Loucy (cell line): ENCODE measurements at regions not wholly inside any gene's neighbourhood (a gene's known extent, or its start where the extent isn't known, plus 50 kb on each side); places are given as distances from the start of the nearest gene placed in this dataset.

ENCODE experiments used
- H2AFZ ChIP-seq: fragments of 200-600 bp; sonication (generic); 2 replicates; pipeline ENCODE4 v1.6.0; 2016; ENCODE audit warnings: antibody characterized with exemption, mild to moderate bottlenecking, low read length, moderate library complexity
- H3F3A ChIP-seq: fragments of 200-600 bp; 2 replicates; pipeline ENCODE4 v1.6.0; 2016; ENCODE audit warnings: antibody characterized with exemption, low read depth, mild to moderate bottlenecking
- H3K27me3 ChIP-seq: fragments of 200-600 bp; sonication (generic); 2 replicates; pipeline ENCODE4 v1.6.1; 2014; ENCODE audit warnings: low read length, mild to moderate bottlenecking; ENCODE audit not compliant: insufficient read depth, poor library complexity, severe bottlenecking
- H3K36me3 ChIP-seq: fragments of 200-600 bp; sonication (generic); 2 replicates; pipeline ENCODE4 v1.6.1; 2016; ENCODE audit warnings: low read length; ENCODE audit not compliant: insufficient read depth
- H3K4me1 ChIP-seq: fragments of 200-600 bp; sonication (generic); 2 replicates; pipeline ENCODE4 v1.5.1; 2014; ENCODE audit warnings: low read length, mild to moderate bottlenecking; ENCODE audit not compliant: insufficient read depth, poor library complexity, severe bottlenecking
- H3K4me2 ChIP-seq: fragments of 200-600 bp; sonication (generic); 2 replicates; pipeline ENCODE4 v1.6.0; 2014; ENCODE audit warnings: antibody characterized with exemption, low read length, low read depth, mild to moderate bottlenecking; ENCODE audit not compliant: poor library complexity, severe bottlenecking
- H3K4me3 ChIP-seq: fragments of 200-600 bp; sonication (generic); 2 replicates; pipeline ENCODE4 v1.5.1; 2014; ENCODE audit warnings: low read length, mild to moderate bottlenecking, mixed read lengths; ENCODE audit not compliant: poor library complexity, severe bottlenecking
- H3K79me2 ChIP-seq: fragments of 200-600 bp; sonication (generic); 2 replicates; pipeline ENCODE4 v1.6.1; 2014; ENCODE audit warnings: low read length; ENCODE audit not compliant: insufficient read depth
- H3K9ac ChIP-seq: fragments of 200-600 bp; sonication (generic); 2 replicates; pipeline ENCODE4 v1.6.0; 2014; ENCODE audit warnings: mild to moderate bottlenecking, low read depth, low read length, moderate library complexity; ENCODE audit not compliant: poor library complexity, severe bottlenecking
- H3K9me2 ChIP-seq: fragments of 200-600 bp; sonication (generic); replicated peaks from 2 replicates; pipeline ENCODE4 v1.6.1; 2016; ENCODE audit warnings: low read depth, low read length, mixed read lengths
- H3K9me3 ChIP-seq: fragments of 200-600 bp; sonication (generic); 2 replicates; pipeline ENCODE4 v1.6.1; 2014; ENCODE audit warnings: mild to moderate bottlenecking, antibody characterized with exemption, low read length, low read depth; ENCODE audit not compliant: insufficient read depth
- H4K20me1 ChIP-seq: fragments of 200-600 bp; sonication (generic); 2 replicates; pipeline ENCODE4 v1.6.0; 2014; ENCODE audit warnings: antibody characterized with exemption, low read length, mild to moderate bottlenecking; ENCODE audit not compliant: insufficient read depth, poor library complexity, severe bottlenecking
- CTCF ChIP-seq: fragments of 200-600 bp; sonication (generic); conservative IDR thresholded peaks from 2 replicates; pipeline ENCODE4 v1.5.1; 2014; ENCODE audit warnings: mild to moderate bottlenecking, antibody characterized with exemption, low read length
- EZH2phosphoT487 ChIP-seq: fragments of 200-600 bp; IDR thresholded peaks from 2 replicates; pipeline ENCODE4 v1.6.1; 2018; ENCODE audit warnings: antibody characterized with exemption, mild to moderate bottlenecking, moderate library complexity, borderline replicate concordance

GRCh38 chr2:235314371-235314930 is 179.4 kb upstream of the AGAP1 start:
- no peaks in the 10 kb centered on the region for H3K27me3 ChIP-seq

GRCh38 chr2:235319095-235319494 is 174.7 kb upstream of the AGAP1 start:
- no peak for TF ChIP-seq EZH2phosphoT487
- no peak for TF ChIP-seq CTCF
- Histone ChIP-seq H3K4me2 (no peak overlapping the region), H4K20me1 (no peaks in the 10 kb centered on the region), H3K79me2 (no peaks in the 10 kb centered on the region), H3K36me3 (no peaks in the 10 kb centered on the region), H3K4me1 (no peaks in the 10 kb centered on the region), H3K27me3 (no peaks in the 10 kb centered on the region), H3K9me2 (no peaks in the 10 kb centered on the region), H3K9me3 (no peaks in the 10 kb centered on the region; the same call in 1 of the 2 replicates), H2AFZ (no peak overlapping the region), H3K4me3 (no peak overlapping the region), H3F3A (no peaks in the 10 kb centered on the region), H3K9ac (no peak overlapping the region)

More at GRCh38 chr2:235314371-235314930, 179.4 kb upstream of the AGAP1 start:
- no peak overlapping the region for H3K4me2 ChIP-seq
- no peak overlapping the region for H2AFZ ChIP-seq
- no peaks in the 10 kb centered on the region for H3K36me3 ChIP-seq
- H3F3A ChIP-seq: no peaks in the 10 kb centered on the region
- no peak for TF ChIP-seq CTCF
- no peak for TF ChIP-seq EZH2phosphoT487
- H3K9me2 ChIP-seq: no peaks in the 10 kb centered on the region
- H3K79me2 ChIP-seq: no peaks in the 10 kb centered on the region
- no peaks in the 10 kb centered on the region for H3K9me3 ChIP-seq
- H3K9ac ChIP-seq: no peak overlapping the region
- H3K4me3 ChIP-seq: no peak overlapping the region
- H4K20me1 ChIP-seq: no peaks in the 10 kb centered on the region
- no peaks in the 10 kb centered on the region for H3K4me1 ChIP-seq

- H3K27me3 ChIP-seq: no peaks in the 10 kb centered on the region
- H3K9me3 ChIP-seq: no peaks in the 10 kb centered on the region; the same call in 1 of the 2 replicates
- TF ChIP-seq EZH2phosphoT487 (no peak), CTCF (no peak)
- no peaks in the 10 kb centered on the region for H3F3A ChIP-seq
- no peak overlapping the region for H2AFZ ChIP-seq
- H3K9me2 ChIP-seq: no peaks in the 10 kb centered on the region
- no peaks in the 10 kb centered on the region for H3K79me2 ChIP-seq
- no peaks in the 10 kb centered on the region for H4K20me1 ChIP-seq
- H3K36me3 ChIP-seq: no peaks in the 10 kb centered on the region
- H3K9ac ChIP-seq: no peak overlapping the region
- H3K4me3 ChIP-seq: no peak overlapping the region
- no peak overlapping the region for H3K4me2 ChIP-seq
- H3K4me1 ChIP-seq: no peaks in the 10 kb centered on the region
Measured at GRCh38 chr2:235320326-235320725, 173.5 kb upstream of the AGAP1 start.
